ENCODE measurements at regions not wholly inside any gene's neighbourhood (a gene's known extent, or its start where the extent isn't known, plus 50 kb on each side); places are given as distances from the start of the nearest gene placed in this dataset.

DNA sequence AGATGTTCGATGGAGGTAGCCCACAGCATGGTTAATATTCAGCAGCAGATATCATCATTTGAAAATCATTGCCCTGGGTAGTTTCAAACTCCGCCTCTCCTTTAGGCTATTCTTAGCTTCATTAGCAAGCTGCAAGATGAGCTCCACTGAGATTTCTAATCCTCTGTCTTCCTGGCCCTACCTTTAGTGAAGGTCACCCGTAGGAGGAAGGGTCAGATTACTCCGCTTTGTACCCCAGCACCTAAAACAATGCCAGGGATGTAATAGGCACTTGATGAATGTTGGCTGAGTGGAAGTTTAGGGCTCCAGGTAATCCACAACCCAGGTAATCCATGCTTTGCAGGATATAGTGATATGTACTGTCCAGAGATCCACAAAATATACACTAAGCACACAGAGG lies 260.1 kb upstream of the MTNR1B start:
- no peak for DNase-seq (ENCODE audit: low spot score)

- DNase-seq (ENCODE audit: low spot score) = no peak
Measured at GRCh38 chr11:92711926-92712325, 257.5 kb upstream of the MTNR1B start.

DNA sequence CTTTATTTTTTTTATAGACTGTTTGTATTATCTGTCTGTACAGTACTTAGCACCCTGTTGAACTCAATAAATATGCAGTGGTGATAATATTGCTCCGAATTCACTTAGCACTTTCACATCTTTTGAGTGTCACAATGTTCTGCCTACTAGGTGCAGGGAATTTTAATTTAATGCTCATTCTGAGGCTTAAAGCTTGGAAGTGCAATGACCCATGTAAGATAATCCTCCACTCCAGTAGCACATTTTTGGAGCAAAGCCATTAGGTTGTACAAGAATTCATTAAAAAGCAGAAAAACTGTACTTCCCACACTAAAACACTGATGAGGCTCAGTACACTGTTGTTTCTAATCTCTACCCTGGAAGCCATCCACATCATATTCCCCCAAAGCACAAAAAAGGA lies 255.3 kb upstream of the MTNR1B start:
- DNase-seq (ENCODE audit: low spot score) = no peak

DNA sequence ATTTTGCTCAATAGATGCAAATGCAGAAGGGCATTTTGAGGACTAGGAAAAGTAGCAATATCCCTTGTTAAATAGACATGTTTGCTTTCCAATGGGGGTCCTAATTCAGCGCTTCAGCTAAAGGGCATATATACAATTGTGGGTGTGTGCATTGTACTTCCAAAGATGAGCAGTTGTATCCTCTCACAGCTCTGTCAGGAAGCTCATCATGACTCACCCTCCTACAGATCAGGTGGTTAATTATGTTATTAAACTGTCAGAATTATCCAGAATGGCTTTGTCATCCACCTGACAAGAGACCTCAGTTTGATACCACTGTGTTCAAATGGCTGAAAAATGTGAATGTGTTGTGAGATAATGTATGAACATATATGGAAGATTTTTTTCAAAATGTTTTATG lies 252.2 kb upstream of the MTNR1B start:
- DNase-seq (ENCODE audit: low spot score) = no peak

- DNase-seq (ENCODE audit: low spot score) = no peak
Measured at GRCh38 chr11:92720385-92720784, 249.1 kb upstream of the MTNR1B start.

- no peak for DNase-seq (ENCODE audit: low spot score)
Measured at GRCh38 chr11:92725352-92725751, 244.1 kb upstream of the MTNR1B start.

GRCh38 chr11:92727123-92727522 lies 242.3 kb upstream of the MTNR1B start:
- no peak for DNase-seq (ENCODE audit: low spot score)

GRCh38 chr11:92727769-92728168 lies 241.7 kb upstream of the MTNR1B start:
- DNase-seq (ENCODE audit: low spot score) = no peak

DNA sequence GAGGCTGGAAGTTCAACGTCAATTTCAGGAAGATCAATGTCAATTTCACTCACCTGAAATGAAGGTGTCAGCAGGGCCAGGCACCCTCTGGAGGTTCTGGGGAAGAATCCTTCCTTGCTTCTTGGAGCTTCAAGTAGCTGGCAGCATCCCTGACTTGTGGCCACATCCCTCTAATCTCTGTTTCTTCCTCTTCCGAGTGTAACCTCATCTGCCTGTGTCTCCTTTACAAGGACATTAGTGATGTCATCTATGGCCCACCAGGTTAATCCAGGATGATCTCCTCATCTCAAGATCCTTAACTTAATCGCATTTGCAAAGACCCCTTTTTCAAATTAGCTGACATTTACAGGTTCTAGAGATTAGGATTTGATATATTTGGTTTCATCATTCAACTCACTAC lies 240.8 kb upstream of the MTNR1B start:
- DNase-seq (ENCODE audit: low spot score) = no peak

DNA sequence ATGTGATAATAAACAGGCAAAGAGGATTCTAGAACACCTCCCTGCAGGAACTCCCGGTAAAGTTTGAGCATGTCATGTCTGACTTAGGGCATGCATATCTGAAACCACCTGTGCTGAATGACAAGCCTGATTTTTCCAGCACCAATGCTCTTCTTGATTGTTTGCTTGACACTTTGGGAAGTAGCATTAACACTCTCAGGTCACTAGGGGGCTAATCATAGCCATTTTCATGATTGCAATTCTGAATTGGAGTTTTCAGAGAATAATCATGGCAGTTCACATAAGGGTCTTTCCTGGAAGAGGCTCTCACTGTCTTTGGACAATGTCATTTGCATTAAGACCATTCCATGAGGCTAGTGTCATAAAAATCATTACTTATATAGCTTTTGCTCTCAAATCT lies 234.4 kb upstream of the MTNR1B start:
- no peak for DNase-seq (ENCODE audit: low spot score)

- DNase-seq (ENCODE audit: low spot score) = no peak
Measured at GRCh38 chr11:92738276-92738675, 231.2 kb upstream of the MTNR1B start.

GRCh38 chr11:92739041-92739440 lies 230.4 kb upstream of the MTNR1B start:
- peak; percentile 2 for DNase-seq (ENCODE audit: low spot score)

DNA sequence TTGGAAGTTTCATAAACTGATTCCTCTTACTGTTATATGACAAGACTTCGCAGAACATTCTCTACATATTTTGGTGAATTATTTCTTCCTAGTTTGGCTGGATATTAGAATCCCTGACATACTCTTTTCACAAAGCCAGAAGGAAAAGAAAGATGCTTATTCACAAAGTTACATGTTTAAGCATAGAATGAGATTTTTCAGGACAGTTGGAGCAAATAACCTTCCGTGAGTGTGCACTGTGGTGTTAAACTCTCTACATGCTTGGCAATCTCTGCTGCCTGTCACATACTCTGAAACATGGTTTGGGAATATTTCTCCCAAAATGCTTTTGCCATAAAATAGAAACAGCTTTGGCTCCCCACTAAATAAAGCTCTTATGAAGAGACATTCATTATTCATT lies 230.0 kb upstream of the MTNR1B start:
- no peak for DNase-seq (ENCODE audit: low spot score)

DNA sequence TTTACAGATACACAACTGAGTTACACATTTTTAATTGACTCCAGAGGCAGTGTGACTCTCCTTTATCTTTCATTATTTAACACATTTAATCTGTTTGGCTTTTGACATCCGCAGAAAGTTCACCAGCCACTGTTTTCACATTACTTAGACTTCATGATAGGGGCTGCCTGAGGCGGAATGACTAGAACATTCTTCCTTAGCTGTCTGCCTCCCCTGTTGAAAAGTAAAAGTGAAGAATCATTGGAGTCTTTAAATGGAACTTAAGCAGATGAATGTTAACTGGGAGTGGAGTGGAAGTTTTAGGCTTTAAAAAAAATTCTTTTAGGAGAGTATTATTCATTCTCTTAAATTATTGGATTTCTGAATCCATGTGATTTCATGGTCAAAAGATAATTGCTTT lies 229.2 kb upstream of the MTNR1B start:
- no peak for DNase-seq (ENCODE audit: low spot score)

- DNase-seq (ENCODE audit: low spot score) = no peak
Measured at GRCh38 chr11:92744929-92745585, 224.4 kb upstream of the MTNR1B start.

DNA sequence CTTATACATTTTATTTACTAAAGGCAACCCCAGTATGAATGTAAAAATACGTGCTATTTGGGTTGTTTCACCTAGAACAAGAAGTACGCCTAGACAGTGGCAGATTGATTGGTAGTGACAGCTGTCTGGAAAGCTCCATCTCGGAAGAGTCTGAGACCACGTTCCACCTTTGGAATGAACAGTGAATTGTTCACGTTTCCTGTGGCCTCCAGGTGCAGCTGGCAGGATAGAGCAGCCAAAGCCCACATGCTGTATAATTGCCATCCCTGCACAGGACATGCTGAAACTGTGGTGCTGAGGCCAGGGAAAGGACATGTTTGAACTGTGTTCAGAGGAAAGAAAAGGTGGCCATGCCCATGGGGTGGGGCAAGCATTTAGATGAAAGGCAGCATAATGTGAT lies 218.7 kb upstream of the MTNR1B start:
- DNase-seq (ENCODE audit: low spot score) = no peak

DNA sequence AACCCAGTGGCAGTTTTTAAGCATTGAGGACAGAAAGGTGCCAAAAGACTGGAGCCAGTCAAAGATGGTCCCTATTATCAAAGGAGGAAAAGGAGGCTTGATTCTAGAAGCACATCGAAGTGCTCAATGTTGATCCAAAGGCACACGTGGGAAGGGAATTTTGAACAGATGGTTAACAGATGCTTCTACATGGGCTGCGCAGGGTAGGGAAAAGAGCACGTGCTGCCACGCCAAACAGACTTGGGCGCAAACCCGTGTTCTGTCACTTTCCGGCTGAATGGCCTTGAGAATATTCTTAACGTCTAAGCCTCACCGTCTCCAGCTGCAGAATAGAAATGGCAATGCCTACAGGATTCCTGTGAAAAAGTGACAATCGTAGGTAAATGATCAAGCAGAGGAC lies 217.9 kb upstream of the MTNR1B start:
- DNase-seq (ENCODE audit: low spot score) = no peak

GRCh38 chr11:92752122-92752521 lies 217.3 kb upstream of the MTNR1B start:
- no peak for DNase-seq (ENCODE audit: low spot score)

GRCh38 chr11:92753161-92753560 lies 216.3 kb upstream of the MTNR1B start:
- no peak for DNase-seq (ENCODE audit: low spot score)

- DNase-seq (ENCODE audit: low spot score) = no peak
Measured at GRCh38 chr11:92758241-92758780, 211.1 kb upstream of the MTNR1B start.

GRCh38 chr11:92759571-92760214 lies 209.8 kb upstream of the MTNR1B start:
- DNase-seq (ENCODE audit: low spot score) = no peak

DNA sequence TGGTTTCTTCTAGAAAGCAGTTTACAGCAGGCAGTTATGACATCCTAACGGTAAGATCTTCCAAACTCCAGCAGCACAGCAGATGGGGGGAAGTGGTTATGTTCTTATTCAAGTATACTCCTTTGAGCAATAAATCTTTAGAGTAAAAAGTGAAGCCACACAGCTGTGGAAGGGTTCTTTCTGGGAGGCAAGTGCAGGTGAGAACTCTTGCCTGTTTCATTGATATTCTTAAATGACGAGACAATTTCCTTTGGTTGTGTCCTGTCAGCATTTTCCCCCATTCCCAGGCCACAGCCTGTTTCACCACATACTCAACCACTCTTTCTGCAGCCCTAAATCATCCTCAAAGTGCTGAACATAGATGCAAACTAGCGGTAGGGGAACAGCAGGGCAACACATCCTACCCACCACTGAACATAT lies 207.3 kb upstream of the MTNR1B start:
- DNase-seq (ENCODE audit: low spot score) = no peak

GRCh38 chr11:92763336-92763735 lies 206.1 kb upstream of the MTNR1B start:
- DNase-seq (ENCODE audit: low spot score) = no peak

GRCh38 chr11:92764128-92764527 lies 205.3 kb upstream of the MTNR1B start:
- DNase-seq (ENCODE audit: low spot score) = no peak

Measured in hepatic stellate cell (primary cell).